Lung (tissue), 11 donors: ENCODE measurements at regions not wholly inside any gene's neighbourhood (a gene's known extent, or its start where the extent isn't known, plus 50 kb on each side); places are given as distances from the start of the nearest gene placed in this dataset.
A peak's percentile ranks its signal among the peaks of the same experiment; 100 is the strongest.

Experiments used
- ATAC-seq: fragments of 200-7000 bp; cut with Tn5 transposase; one replicate; pipeline ENCODE4 v1.9.1; 2020; ENCODE audit warnings: moderate number of reproducible peaks; ENCODE audit not compliant: insufficient read depth, low FRiP score
- DNase-seq, 3 donors: peaks; one replicate each; pipeline ENCODE4 v3.0.0-alpha.2; 2013 to 2017
- H3K27ac ChIP-seq, 2 donors: one replicate each; pipeline ENCODE4 v1.5.1; 2013; ENCODE audit warnings: mild to moderate bottlenecking in 2 of 2, moderate library complexity in 2 of 2, control low read depth in 1 of 2, inconsistent platforms in 1 of 2, low read depth in 1 of 2, low read length in 1 of 2
- H3K27me3 ChIP-seq, 3 donors: one replicate each; pipeline ENCODE4 v1.5.1; 2013; ENCODE audit warnings: low read length in 2 of 3; ENCODE audit not compliant: control insufficient read depth in 3 of 3, insufficient read depth in 3 of 3
- H3K36me3 ChIP-seq, 4 donors: one replicate each; pipeline ENCODE4 v1.5.1; 2013; ENCODE audit warnings: low read length in 4 of 4, mild to moderate bottlenecking in 1 of 4, moderate library complexity in 1 of 4; ENCODE audit not compliant: control insufficient read depth in 4 of 4, insufficient read depth in 4 of 4
- H3K4me1 ChIP-seq, 5 donors: one replicate each; pipeline ENCODE4 v1.5.1; 2013; ENCODE audit warnings: low read length in 5 of 5, mild to moderate bottlenecking in 2 of 5, moderate library complexity in 1 of 5; ENCODE audit not compliant: control insufficient read depth in 5 of 5, insufficient read depth in 5 of 5
- H3K4me3 ChIP-seq: one replicate; pipeline ENCODE4 v1.5.1; 2013; ENCODE audit warnings: mild to moderate bottlenecking, control low read depth, moderate library complexity
- H3K9ac ChIP-seq, 2 donors: one replicate each; pipeline ENCODE4 v1.5.1; 2013; ENCODE audit warnings: low read length in 2 of 2, control low read depth in 1 of 2; ENCODE audit not compliant: insufficient read depth in 1 of 2
- H3K9me3 ChIP-seq, 4 donors: one replicate each; pipeline ENCODE4 v1.5.1; 2013; ENCODE audit warnings: low read length in 3 of 4, mild to moderate bottlenecking in 1 of 4, moderate library complexity in 1 of 4; ENCODE audit not compliant: control insufficient read depth in 4 of 4, insufficient read depth in 3 of 4
- CTCF ChIP-seq: IDR thresholded peaks from 2 replicates; pipeline ENCODE4 v1.5.1; 2012; ENCODE audit warnings: mild to moderate bottlenecking; ENCODE audit errors: control extremely low read depth, extremely low read depth
- WGBS, 2 donors: extraction: QIAGEN DNeasy Blood & Tissue Kit; methylation state at CpG; one replicate each; pipeline ENCODE4 v1.1.7; 2013; 5-methylcytosine and 5-hydroxymethylcytosine counted together
- donor health status: control.
- donor health status: control.
- donor health status: Bipolar disorder and iron deficiency.
- donor health status: healthy.
- donor health status: DM: yes; HTN: yes; CAD: no.

GRCh38 chr3:174547801-174548435 is 311.2 kb upstream of the NAALADL2 start:
- DNase-seq, result peak in 2 of 3 donors; percentile 35 to 50
- H3K27ac ChIP-seq, result no peak overlapping the region
- 24 to 30% methylated on average over 2 of the region's 2 CpGs for WGBS, 2 donors
- no peaks in the 10 kb centered on the region for H3K4me1 ChIP-seq
- no peaks in the 10 kb centered on the region for H3K27me3 ChIP-seq
- no peak overlapping the region for H3K9ac ChIP-seq
- H3K4me3 ChIP-seq, result no peak overlapping the region
- H3K9me3 ChIP-seq, result no peaks in the 10 kb centered on the region
- no peak for TF ChIP-seq CTCF
- ATAC-seq, result no peak
- H3K36me3 ChIP-seq, result no peaks in the 10 kb centered on the region

- H3K4me3 ChIP-seq, result no peak overlapping the region
- no peak for TF ChIP-seq CTCF
- H3K9me3 ChIP-seq, result no peaks in the 10 kb centered on the region
- no peak for ATAC-seq
- H3K27me3 ChIP-seq, result no peaks in the 10 kb centered on the region
- no peak overlapping the region for H3K9ac ChIP-seq
- H3K27ac ChIP-seq, result no peak overlapping the region
- DNase-seq, result no peak
- H3K36me3 ChIP-seq, result no peaks in the 10 kb centered on the region
- no peaks in the 10 kb centered on the region for H3K4me1 ChIP-seq
- WGBS, 2 donors, result 86 to 91% methylated on average over 4 of the region's 4 CpGs
These were observed 310.1 kb upstream of the NAALADL2 start for GRCh38 chr3:174548841-174549623.

- DNase-seq (no peak), ATAC-seq (no peak)
- Histone ChIP-seq H3K4me1 (no peaks in the 10 kb centered on the region), H3K9ac (no peak overlapping the region), H3K36me3 (peaks cover 0 to 3% (median under 1%) of the 10 kb centered on the region in 4 donors), H3K9me3 (peaks cover 0 to 2% (median 0%) of the 10 kb centered on the region in 4 donors), H3K4me3 (no peak overlapping the region), H3K27me3 (no peaks in the 10 kb centered on the region), H3K27ac (no peak overlapping the region)
- 90 to 95% methylated on average over 5 of the region's 5 CpGs for WGBS, 2 donors
- TF ChIP-seq CTCF, result no peak
These were observed 277.6 kb upstream of the NAALADL2 start for GRCh38 chr3:174581558-174581957.
